M059J (cell line): ENCODE measurements at regions not wholly inside any gene's neighbourhood (a gene's known extent, or its start where the extent isn't known, plus 50 kb on each side); places are given as distances from the start of the nearest gene placed in this dataset.

Source experiments
- DNase-seq: peaks from one replicate; pipeline ENCODE4 v3.0.0-alpha.2; 2012; ENCODE audit warnings: low read depth

DNA sequence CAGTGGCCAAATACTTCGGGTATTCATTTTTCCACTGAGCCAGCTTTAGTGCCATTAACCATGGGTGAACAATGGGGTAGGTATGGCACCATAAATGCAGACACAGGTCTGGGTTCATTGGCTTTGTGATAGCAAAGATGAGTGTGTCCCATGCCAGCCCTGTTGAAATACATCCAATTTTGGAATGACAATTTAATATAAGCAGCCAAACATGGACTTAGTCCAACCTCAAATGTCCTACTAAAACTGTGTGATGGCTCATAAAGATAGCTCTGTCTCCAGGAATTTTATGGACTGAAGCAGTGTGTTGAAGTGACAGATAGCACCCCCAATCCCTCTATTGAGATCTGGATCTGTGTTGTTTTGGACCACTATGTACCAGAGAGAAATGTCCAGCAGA is 514.9 kb downstream of the RASEF start:
- no peak for DNase-seq

DNA sequence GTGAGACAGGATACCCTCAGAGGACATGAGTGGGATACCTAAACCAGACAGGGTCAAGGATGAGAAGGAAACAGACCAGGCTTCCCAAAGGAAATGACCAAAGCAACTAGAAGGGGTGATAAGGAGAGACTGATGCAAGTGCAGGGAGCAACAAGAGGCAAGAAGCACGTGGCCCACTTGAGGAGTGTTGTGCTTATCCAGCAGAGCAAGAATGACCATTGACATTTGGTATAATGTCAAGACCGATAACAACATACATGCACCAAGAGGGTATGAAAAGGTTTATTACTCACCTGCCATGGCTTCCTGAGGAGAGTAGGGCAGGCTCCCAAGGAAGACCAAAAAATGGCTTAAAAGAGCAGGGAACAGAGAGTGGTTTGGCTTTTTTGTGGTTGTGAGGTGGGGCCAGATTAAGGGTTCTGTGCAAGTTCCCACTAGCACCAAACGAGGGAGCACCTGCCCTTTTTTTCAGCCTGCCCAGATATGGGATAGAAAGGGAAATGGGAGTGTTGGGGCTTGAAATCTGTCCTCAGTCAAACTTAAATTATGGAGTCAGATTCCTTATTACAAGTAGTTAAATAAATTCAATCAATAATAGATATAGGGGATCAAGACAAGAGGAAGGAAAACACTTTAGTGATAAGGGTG is 513.6 kb downstream of the RASEF start:
- no peak for DNase-seq

GRCh38 chr9:82552784-82553183 is 510.2 kb downstream of the RASEF start:
- no peak for DNase-seq

- DNase-seq: peak; percentile 78
Measured at GRCh38 chr9:82553654-82554366, 509.1 kb downstream of the RASEF start.

DNA sequence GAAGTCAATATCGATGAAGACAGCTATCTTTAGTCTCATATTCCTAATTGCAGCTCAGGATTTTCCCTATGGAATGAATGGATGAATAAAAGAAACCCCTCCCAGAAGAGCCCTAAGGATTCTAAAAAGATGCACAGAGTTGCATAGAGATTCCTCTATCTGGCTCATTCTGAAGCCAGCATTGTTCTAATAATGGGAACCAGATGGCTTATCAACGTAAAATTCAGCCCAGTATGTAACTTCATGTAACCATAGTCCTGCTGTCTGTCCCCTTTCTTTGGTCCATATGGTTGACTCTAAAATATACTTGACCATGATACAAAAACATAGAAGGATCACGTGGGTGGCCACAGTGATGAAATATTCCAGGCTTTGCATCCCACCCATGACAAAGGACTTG is 508.6 kb downstream of the RASEF start:
- DNase-seq: no peak

DNA sequence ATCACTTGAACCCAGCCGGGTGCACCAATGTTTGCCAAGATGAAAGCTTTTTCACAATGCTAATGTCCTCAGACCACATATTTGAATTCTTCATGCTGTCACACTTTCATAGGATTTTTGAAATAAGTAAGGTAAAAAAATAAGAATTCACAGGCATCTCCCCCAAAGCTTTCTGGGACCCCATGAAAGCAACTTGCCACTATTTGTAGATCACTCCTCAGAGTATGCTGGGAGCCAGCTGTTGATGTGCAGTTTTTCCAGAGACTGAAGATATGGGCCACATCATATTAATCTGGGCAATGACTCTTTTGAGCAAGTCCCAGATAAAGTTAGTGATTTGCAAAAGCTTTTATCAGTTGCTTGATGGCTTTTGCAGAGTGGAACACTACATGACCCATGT is 507.9 kb downstream of the RASEF start:
- DNase-seq: no peak

- no peak for DNase-seq
Measured at GRCh38 chr9:82555431-82556051, 507.4 kb downstream of the RASEF start.

- no peak for DNase-seq
Measured at GRCh38 chr9:82558346-82558745, 504.6 kb downstream of the RASEF start.

DNA sequence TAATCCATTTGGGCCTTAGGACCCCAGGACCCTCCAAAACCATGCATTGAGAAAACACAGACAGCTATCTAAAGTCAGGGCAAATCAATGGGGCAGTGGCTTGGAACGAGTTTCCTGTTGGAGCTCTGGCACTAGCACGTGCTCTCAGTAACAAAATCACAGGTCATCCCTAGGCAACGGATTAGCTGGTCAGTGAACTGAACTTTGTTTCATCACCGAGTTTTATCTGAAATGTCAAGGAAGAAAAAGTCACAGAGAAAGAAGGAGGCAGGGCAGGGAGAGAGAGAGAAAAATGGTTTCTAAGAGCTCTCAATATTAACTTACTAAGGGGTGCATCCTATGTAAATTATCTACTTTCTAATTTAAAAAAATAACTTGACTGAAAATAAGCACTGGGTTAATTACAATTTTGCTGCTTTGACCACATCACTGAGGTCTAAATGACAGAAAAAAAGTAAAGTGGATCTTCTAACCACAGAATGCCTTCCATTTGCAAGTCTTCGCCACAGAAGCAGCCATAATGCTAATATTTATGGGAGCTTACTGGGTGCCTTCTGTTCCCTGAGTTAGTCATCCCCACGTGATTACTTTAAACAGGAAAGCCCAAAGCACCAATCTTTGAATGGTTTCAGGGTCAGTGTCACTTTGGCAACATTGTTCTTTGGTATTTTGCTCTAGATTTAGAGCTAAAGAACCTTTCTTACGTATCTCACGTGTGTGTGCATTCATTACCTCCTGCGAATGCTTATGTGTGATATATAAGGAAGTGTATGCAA is 503.9 kb downstream of the RASEF start:
- DNase-seq: peak; percentile 72

- no peak for DNase-seq
Measured at GRCh38 chr9:82560036-82560435, 502.9 kb downstream of the RASEF start.

DNA sequence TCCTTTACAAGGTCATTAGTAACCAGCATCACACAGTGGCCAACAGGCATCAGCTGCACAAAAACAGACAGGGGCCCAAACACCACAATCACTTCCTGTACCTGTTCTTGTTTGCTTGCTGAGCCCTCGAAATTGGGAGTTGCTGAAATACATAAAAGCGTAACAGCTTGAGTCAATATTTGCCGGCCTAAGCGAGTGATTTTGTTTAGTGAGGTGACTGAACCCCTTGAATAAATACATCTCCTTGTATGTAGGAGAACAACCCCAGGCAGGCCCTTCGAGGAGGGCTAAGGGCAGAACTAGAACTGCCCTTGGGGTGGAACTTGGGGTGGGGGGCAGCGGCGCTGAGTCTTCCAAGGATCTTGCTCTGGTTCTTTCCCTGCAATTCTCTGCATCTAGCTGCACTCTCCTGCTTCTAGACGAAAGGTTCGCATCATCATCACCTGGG is 502.5 kb downstream of the RASEF start:
- DNase-seq: no peak

- no peak for DNase-seq
Measured at GRCh38 chr9:82563094-82563493, 499.8 kb downstream of the RASEF start.

DNA sequence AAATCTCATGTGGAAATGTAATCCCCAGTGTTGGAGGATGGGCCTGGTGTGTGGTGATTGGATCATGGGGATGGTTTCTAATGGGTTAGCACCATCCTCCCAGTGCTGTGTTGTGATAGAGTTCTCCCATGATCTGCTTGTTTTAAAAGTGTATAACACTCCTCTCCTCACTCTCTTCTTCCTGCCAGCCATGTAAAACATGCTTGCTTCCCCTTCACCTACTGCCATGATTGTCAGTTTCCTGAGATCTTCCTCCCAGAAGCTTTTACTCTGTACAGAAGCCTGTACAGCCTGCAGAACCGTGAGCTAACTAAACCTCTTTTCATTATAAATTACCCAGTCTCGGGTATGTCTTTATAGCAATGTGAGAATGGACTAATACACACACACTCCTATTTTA is 499.1 kb downstream of the RASEF start:
- DNase-seq: no peak

- DNase-seq: no peak
Measured at GRCh38 chr9:82565188-82565969, 497.6 kb downstream of the RASEF start.

DNA sequence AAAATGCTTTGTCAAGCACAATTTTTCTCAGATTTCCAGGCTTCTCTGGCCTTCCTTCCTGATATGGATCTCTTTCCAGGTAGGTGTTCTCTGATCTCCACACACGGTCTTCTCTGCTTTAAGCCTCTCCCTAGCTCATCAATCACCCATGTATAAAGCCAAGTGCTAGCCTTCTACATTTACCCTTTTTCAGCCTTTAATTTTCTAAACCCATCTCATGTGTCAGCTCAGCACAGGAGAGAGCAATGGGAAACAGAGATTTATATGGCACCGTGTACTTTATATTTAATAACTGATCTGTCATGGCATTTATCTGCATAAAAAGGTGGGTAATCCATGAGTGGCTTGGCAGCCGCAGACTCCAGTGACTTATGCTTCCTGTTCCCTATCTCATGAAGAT is 495.0 kb downstream of the RASEF start:
- DNase-seq: no peak

GRCh38 chr9:82570226-82570625 is 492.7 kb downstream of the RASEF start:
- peak; percentile 14 for DNase-seq

DNA sequence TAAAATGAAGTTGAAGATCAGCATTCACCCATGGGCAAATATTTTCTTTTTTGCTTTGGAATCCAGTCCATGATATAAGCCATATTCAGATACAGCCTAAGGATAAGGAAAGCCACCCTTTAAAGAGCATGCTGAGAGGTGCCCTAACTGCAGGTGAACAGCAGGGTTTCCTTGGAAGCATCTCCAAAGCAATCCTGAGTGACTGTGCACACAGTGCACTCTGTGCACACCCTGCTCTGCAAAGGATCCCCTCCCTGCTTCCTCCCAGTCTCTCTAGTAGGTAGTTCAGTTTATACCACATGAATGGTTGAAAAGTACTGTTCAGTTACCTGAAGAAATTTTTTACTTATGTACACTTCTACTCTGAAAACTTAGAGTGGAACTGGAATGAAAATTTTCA is 491.4 kb downstream of the RASEF start:
- DNase-seq: no peak

GRCh38 chr9:82572146-82572545 is 490.8 kb downstream of the RASEF start:
- no peak for DNase-seq

DNA sequence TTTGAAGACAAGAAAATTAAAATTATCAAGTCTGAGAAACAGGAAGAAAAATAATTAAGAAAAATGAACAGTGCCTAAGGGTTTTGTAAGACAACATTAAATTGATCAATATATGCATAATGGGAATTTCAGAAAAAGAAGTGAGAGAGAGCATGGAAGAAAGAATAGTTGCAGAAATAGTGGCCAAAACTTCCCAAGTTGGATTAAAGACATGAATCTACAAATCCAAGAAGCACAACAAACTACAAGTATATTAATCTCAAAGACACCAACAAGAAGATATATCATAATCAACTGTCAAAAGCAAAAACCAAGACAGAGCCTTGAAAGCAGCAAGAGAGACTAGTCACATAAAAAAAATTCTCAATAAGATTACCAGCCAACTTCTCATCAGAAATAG is 488.0 kb downstream of the RASEF start:
- DNase-seq: no peak

- no peak for DNase-seq
Measured at GRCh38 chr9:82580921-82581320, 482.0 kb downstream of the RASEF start.

DNA sequence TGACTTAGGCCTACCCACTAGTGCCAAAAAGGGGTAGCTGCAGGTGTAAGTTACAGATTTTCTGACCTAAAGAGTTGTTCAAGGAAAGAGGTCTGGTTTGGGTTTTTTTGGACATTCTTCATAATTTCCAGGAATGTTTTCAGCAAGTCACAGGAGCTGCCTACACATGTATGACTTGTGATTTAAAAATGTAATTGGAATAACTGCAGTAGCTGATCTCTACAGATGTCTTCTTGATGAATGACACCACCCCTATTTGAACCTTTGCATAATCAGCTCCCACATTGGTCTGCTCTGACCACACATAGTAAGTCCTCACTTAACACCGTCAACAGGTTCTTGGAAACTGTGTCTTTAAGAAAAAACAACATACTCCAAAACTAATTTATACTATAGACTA is 481.4 kb downstream of the RASEF start:
- DNase-seq: no peak

DNA sequence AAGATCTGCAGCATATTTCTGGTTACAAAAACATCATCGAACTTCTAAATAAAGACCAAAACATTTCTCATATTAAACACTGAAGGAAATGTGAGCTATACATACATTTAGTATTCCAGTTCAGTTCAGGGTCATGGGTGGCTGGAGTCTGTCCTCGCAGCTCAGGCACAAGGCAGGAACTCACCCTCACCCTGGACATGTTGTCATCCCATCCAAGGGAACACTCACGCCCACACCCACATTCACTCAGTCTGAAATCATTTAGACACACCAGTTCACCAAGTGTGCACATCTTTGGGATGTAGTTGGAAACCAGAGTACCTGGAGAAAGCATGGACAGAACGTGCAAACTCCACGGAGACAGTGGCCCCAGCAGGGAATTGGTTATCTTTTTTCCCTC is 481.0 kb downstream of the RASEF start:
- DNase-seq: no peak
